AG08395 (cell line): ENCODE measurements at regions not wholly inside any gene's neighbourhood (a gene's known extent, or its start where the extent isn't known, plus 50 kb on each side); places are given as distances from the start of the nearest gene placed in this dataset.
"Not testable (repeated sequence)": the region's sequence is repeated elsewhere in the genome, so short reads cannot be mapped to it uniquely, and the experiment has no call there.

Experiments used
- DNase-seq: peaks from one replicate; pipeline ENCODE4 v3.0.0; 2012; ENCODE audit warnings: mixed read lengths, low spot score

- DNase-seq = no peak
Measured at GRCh38 chrX:40373025-40373424, 207.7 kb upstream of the ATP6AP2 start.

- no peak for DNase-seq
Measured at GRCh38 chrX:40371376-40371775, 209.4 kb upstream of the ATP6AP2 start.

- no peak for DNase-seq
Measured at GRCh38 chrX:40368611-40369061, 212.1 kb upstream of the ATP6AP2 start.

GRCh38 chrX:40366661-40367060 lies 214.1 kb upstream of the ATP6AP2 start:
- no peak for DNase-seq

GRCh38 chrX:40362291-40362690 lies 218.5 kb upstream of the ATP6AP2 start:
- not testable (repeated sequence) for DNase-seq

GRCh38 chrX:40360557-40360956 lies 220.2 kb upstream of the ATP6AP2 start:
- no peak for DNase-seq

GRCh38 chrX:40359593-40359992 lies 221.2 kb upstream of the ATP6AP2 start:
- no peak for DNase-seq

GRCh38 chrX:40358994-40359393 lies 221.8 kb upstream of the ATP6AP2 start:
- no peak for DNase-seq

GRCh38 chrX:40349251-40349650 lies 231.5 kb upstream of the ATP6AP2 start:
- no peak for DNase-seq

- no peak for DNase-seq
Measured at GRCh38 chrX:40346379-40346778, 234.4 kb upstream of the ATP6AP2 start.

GRCh38 chrX:40343319-40343718 lies 237.5 kb upstream of the ATP6AP2 start:
- no peak for DNase-seq

GRCh38 chrX:40340116-40340515 lies 240.7 kb upstream of the ATP6AP2 start:
- DNase-seq = no peak

GRCh38 chrX:40333344-40333743 lies 235.6 kb upstream of the BCOR start:
- no peak for DNase-seq

- no peak for DNase-seq
Measured at GRCh38 chrX:40331762-40332161, 234.0 kb upstream of the BCOR start.

GRCh38 chrX:40331353-40331752 lies 233.6 kb upstream of the BCOR start:
- no peak for DNase-seq

- DNase-seq = no peak
Measured at GRCh38 chrX:40329616-40330015, 231.9 kb upstream of the BCOR start.

GRCh38 chrX:40327085-40327484 lies 229.3 kb upstream of the BCOR start:
- DNase-seq = no peak

- no peak for DNase-seq
Measured at GRCh38 chrX:40326186-40326965, 228.6 kb upstream of the BCOR start.

- no peak for DNase-seq
Measured at GRCh38 chrX:40325161-40325560, 227.4 kb upstream of the BCOR start.

GRCh38 chrX:40323977-40324376 lies 226.2 kb upstream of the BCOR start:
- no peak for DNase-seq

- no peak for DNase-seq
Measured at GRCh38 chrX:40320819-40321218, 223.1 kb upstream of the BCOR start.

- DNase-seq = no peak
Measured at GRCh38 chrX:40318801-40319200, 221.0 kb upstream of the BCOR start.

GRCh38 chrX:40318076-40318475 lies 220.3 kb upstream of the BCOR start:
- DNase-seq = no peak

GRCh38 chrX:40316502-40316901 lies 218.7 kb upstream of the BCOR start:
- no peak for DNase-seq
